C4-2B (cell line): ENCODE measurements at regions not wholly inside any gene's neighbourhood (a gene's known extent, or its start where the extent isn't known, plus 50 kb on each side); places are given as distances from the start of the nearest gene placed in this dataset.

Source experiments
- ZFX ChIP-seq: fragments of 450-650 bp; IDR thresholded peaks from 2 replicates; pipeline ENCODE4 v1.6.1; 2017
- TF ChIP-seq, protein P1 (sequence below): fragments of 450-650 bp; conservative IDR thresholded peaks from 2 replicates; pipeline ENCODE4 v1.5.1; 2017; ENCODE audit warnings: mild to moderate bottlenecking

DNA sequence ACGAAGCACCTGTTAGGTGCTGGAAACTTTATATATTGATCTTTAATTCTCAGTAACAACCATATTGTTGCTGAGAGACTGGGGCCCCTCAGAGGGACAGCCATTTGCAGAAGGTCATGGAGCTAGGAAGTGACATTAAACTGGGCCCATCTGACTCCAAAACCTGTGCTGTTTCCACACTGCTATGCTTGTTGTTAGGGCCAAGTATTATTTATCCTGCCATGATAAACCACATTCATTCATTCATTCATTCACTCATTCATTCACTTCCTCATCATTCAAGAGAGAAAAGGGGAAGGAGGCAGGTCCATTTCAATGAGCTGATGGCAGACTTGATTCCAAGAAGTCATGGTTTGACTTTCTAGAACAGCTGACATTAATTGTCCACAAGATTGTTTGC is 237.4 kb downstream of the STIM2 start:
- TF ChIP-seq, protein P1, sequence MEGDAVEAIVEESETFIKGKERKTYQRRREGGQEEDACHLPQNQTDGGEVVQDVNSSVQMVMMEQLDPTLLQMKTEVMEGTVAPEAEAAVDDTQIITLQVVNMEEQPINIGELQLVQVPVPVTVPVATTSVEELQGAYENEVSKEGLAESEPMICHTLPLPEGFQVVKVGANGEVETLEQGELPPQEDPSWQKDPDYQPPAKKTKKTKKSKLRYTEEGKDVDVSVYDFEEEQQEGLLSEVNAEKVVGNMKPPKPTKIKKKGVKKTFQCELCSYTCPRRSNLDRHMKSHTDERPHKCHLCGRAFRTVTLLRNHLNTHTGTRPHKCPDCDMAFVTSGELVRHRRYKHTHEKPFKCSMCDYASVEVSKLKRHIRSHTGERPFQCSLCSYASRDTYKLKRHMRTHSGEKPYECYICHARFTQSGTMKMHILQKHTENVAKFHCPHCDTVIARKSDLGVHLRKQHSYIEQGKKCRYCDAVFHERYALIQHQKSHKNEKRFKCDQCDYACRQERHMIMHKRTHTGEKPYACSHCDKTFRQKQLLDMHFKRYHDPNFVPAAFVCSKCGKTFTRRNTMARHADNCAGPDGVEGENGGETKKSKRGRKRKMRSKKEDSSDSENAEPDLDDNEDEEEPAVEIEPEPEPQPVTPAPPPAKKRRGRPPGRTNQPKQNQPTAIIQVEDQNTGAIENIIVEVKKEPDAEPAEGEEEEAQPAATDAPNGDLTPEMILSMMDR, result no peak
- TF ChIP-seq ZFX, result no peak
